ENCODE measurements at regions not wholly inside any gene's neighbourhood (a gene's known extent, or its start where the extent isn't known, plus 50 kb on each side); places are given as distances from the start of the nearest gene placed in this dataset.

DNA sequence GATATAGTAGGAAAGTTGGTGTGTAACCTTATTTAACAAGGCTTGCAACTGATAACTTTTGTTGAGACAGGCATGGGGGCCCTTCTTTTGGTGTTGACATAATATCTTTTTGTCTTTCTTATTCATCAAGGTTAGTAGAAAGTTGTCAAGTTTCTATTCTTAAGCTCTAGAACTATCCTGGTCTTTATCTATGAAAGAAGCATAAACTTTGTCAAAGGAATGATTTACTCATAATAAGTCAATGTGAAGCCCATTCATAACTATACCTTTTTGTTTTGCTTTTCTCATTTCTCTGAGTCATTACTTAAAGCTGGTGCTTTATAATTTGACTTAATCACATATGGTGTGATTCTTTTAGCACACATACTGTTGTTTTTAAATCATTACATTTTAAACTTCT lies 312.4 kb downstream of the UTRN start:
- TF ChIP-seq, protein P1, sequence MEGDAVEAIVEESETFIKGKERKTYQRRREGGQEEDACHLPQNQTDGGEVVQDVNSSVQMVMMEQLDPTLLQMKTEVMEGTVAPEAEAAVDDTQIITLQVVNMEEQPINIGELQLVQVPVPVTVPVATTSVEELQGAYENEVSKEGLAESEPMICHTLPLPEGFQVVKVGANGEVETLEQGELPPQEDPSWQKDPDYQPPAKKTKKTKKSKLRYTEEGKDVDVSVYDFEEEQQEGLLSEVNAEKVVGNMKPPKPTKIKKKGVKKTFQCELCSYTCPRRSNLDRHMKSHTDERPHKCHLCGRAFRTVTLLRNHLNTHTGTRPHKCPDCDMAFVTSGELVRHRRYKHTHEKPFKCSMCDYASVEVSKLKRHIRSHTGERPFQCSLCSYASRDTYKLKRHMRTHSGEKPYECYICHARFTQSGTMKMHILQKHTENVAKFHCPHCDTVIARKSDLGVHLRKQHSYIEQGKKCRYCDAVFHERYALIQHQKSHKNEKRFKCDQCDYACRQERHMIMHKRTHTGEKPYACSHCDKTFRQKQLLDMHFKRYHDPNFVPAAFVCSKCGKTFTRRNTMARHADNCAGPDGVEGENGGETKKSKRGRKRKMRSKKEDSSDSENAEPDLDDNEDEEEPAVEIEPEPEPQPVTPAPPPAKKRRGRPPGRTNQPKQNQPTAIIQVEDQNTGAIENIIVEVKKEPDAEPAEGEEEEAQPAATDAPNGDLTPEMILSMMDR (conservative IDR thresholded peaks at IDR 0.05) = no peak

DNA sequence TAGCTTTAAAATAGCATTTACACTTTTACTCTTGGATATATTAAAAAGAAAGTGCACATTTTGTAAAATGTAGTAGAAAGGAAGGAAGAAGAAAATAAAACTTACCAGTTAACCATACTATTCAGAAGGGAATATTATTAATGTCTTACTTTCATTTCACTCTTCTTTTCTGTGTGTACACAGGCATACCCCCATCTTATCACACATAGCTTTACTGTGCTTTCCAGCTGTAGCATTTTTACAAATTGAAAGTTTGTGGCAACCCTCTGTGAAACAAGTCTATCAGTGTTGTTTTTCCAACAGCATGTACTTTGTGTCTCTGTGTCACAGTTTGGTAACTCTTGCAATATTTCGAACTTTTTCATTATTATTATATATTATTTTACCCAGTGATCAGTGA lies 314.5 kb downstream of the UTRN start:
- TF ChIP-seq, protein P1 (conservative IDR thresholded peaks at IDR 0.05) = no peak
- H3K27ac ChIP-seq = no peak overlapping the region

More for the DNA sequence above, 312.4 kb downstream of the UTRN start:
- H3K27ac ChIP-seq = no peak overlapping the region

DNA sequence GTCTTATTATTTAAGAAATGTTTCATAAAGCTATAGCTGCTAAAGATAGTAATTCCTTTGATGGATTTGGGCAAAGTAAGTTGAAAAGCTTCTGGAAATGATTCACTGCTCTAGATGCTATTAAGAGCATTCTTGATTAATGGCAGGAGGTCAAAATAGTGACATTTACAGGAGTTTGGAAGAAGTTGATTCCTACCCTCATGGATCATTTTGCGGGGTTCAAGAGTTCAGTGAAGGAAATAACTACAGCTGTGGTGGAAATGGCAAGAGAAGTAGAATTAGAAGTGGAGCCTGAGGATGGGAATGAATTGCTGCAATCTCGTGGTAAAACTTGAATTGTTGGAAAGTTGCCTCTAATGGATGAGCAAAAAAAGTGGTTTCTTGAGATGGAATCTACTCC lies 316.1 kb downstream of the UTRN start:
- no peak overlapping the region for H3K27ac ChIP-seq
- TF ChIP-seq, protein P1 (conservative IDR thresholded peaks at IDR 0.05) = no peak

DNA sequence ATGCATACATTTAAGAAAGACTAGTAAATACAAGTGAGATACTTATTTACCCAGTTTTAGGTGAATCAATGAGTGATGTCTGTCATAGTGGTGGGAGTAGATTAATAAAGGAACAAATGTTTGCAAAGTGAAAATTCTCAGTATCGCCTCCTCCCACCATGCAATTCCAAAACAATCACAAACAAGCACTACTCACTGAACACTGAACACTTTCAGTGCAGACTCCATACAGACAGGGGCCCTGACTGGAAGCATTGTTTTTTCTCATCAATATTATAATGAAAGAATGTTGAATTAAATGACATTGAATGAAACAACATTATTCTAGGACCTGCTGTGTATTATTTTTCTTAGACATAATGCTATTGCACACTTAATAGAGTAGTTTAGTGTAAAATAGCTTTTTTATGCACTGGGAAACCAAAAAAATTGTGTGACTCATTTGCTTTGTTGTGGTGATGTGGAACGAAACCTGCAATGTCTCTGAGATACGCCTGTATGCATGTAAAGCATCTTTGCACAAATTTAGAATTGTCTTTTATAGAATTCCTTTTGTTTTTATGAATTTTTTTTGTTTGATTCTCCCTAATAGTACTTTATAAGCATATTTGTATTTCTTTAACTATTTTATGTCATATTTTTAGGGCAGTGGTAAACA lies 317.5 kb downstream of the UTRN start:
- no peak overlapping the region for H3K27ac ChIP-seq

DNA sequence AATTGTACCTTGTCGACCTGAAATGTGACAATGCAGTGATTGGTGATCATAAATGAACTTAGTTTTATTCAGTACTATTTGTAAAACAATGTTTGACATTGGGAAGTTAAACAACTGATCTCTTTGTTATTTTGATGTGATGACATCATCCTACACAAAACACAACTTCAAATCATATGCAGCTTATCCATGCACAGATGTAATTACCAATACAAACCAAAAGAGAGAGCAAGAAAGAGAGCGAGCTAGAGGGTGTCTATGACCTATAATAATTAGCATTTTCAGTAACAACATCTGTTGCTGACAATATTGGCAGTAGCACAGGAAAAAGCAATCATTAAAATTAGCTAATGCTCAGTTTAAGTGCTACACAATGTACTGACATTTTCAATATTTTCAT lies 320.9 kb downstream of the UTRN start:
- H3K27ac ChIP-seq = no peak overlapping the region
- TF ChIP-seq, protein P1 (conservative IDR thresholded peaks at IDR 0.05) = no peak

More for the DNA sequence above, 317.5 kb downstream of the UTRN start:
- TF ChIP-seq, protein P1 (conservative IDR thresholded peaks at IDR 0.05) = no peak

DNA sequence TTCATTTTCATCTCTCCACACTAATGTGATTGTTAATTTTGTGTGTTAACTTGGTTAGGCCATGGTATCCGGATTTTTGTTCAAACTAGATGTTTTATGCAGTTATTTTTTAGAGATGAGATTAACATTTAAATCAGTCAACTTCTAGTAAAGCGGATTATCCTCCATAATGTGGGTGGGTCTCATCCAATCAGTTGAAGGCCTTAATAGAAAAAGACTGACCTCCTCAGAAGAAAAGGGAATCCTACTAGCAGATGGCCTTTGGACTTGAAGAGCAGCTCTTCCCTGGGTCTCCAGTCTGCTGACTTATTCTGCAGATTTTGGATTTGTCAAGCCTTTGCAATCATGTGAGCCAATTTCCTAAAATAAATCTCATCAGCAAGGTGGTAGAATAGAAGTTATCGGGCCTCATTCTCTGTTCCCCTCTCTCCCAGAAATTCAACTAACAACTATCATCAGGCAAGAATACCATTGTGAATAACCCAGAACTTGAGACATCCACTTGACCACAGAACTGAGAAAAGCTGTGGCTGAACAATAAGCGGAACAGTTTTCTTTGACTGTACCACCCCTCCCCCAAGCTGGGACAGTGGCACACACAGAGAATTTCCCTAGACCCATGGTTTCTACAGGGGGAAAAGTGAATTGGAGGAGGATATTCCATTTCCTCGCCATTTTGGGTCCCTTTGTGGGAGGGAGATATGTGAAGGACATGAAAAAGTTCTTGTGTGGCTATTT lies 323.0 kb downstream of the UTRN start:
- TF ChIP-seq, protein P1 (conservative IDR thresholded peaks at IDR 0.05) = no peak
- no peak overlapping the region for H3K27ac ChIP-seq

DNA sequence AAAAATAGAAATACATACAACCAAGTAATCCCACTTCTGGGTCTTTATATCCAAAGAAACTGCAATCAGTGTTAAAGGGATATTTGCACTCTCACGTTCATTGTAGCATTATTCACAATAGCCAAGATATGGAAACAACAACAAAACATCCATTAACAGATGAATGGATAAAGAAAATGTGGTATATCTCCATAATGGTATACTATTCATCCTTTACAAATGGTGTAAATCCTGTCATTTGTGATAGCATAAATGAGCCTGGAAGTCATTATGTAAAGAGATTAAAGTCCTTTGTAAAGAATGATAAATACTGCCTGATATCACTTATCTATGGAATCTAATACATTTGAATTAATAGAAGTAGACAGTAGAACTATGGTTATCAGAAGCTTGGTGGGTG lies 327.7 kb downstream of the UTRN start:
- TF ChIP-seq, protein P1 (conservative IDR thresholded peaks at IDR 0.05) = no peak
- H3K27ac ChIP-seq = no peak overlapping the region

Measured in VCaP (cell line).